ENCODE measurements at regions not wholly inside any gene's neighbourhood (a gene's known extent, or its start where the extent isn't known, plus 50 kb on each side); places are given as distances from the start of the nearest gene placed in this dataset.

- H3K4me1 ChIP-seq (ENCODE audit: control insufficient read depth in 1 of 2, insufficient read depth in 2 of 2, low read length in 2 of 2): peaks cover 0 to 20% of the 10 kb centered on the region in 2 experiments; a peak in 2 of 4 replicates
- RAD21 ChIA-PET (ENCODE audit: low non-redundant PET in 1 of 2, low total read pairs in 2 of 2, uncharacterized antibody in 2 of 2, unreplicated experiment in 2 of 2): no interaction called here
- H3K27ac ChIP-seq (ENCODE audit: low read depth, low read length): no peak overlapping the region
- no peaks in the 10 kb centered on the region for H4K20me1 ChIP-seq (ENCODE audit: insufficient read depth)
- no peaks in the 10 kb centered on the region for H3K36me3 ChIP-seq (ENCODE audit: control insufficient read depth in 1 of 2, insufficient read depth in 2 of 2, low read length in 2 of 2)
- DNase-seq (ENCODE audit: low read depth, low spot score) (no peak), ATAC-seq (no peak)
- POLR2A ChIA-PET: no interaction called here
- no TSS peak for BruUV-seq (replicated peaks)
- no peak overlapping the region for H3K4me2 ChIP-seq (ENCODE audit: low read length)
- H3K4me3 ChIP-seq (replicated peaks in 1 of 2; ENCODE audit: low read depth in 1 of 2, low read length in 2 of 2): no peak overlapping the region
- TF ChIP-seq EZH2phosphoT487 (IDR thresholded peaks at IDR 0.05; ENCODE audit: borderline replicate concordance) (no peak), ATF3 (IDR thresholded peaks at IDR 0.05) (no peak), REST (IDR thresholded peaks at IDR 0.05; ENCODE audit: low read depth) (no peak), JUND (IDR thresholded peaks at IDR 0.05) (no peak), POLR2AphosphoS5 (IDR thresholded peaks at IDR 0.05; ENCODE audit: low read depth, low read length) (no peak), RAD21 (IDR thresholded peaks at IDR 0.05; ENCODE audit: low read depth) (no peak)
- intact Hi-C loops (cut with micrococcal nuclease): no loop called here
- H2AFZ ChIP-seq (ENCODE audit: low read depth, low read length, poor library complexity, severe bottlenecking): no peak overlapping the region
- H3K27me3 ChIP-seq (ENCODE audit: insufficient read depth, low read length): no peaks in the 10 kb centered on the region
- no peaks in the 10 kb centered on the region for H3K79me2 ChIP-seq (ENCODE audit: insufficient read depth, low read length)
- no peaks in the 10 kb centered on the region for H3K9me3 ChIP-seq (ENCODE audit: control insufficient read depth in 1 of 2, insufficient read depth in 1 of 2, low read depth in 1 of 2, low read length in 2 of 2)
- no peaks in the 10 kb centered on the region for H3K9me2 ChIP-seq (ENCODE audit: insufficient read depth)
- H3K9ac ChIP-seq (ENCODE audit: low read length): no peak overlapping the region
- CTCF ChIA-PET: no interaction called here
These were observed 231.2 kb upstream of the LYPLAL1 start for GRCh38 chr1:218942431-218942830.

- Histone ChIP-seq H2AFZ (ENCODE audit: low read depth, low read length, poor library complexity, severe bottlenecking) (no peak overlapping the region), H3K9me2 (ENCODE audit: insufficient read depth) (no peaks in the 10 kb centered on the region), H3K27me3 (ENCODE audit: insufficient read depth, low read length) (no peaks in the 10 kb centered on the region), H3K9me3 (ENCODE audit: control insufficient read depth in 1 of 2, insufficient read depth in 1 of 2, low read depth in 1 of 2, low read length in 2 of 2) (no peaks in the 10 kb centered on the region), H3K27ac (ENCODE audit: low read depth, low read length) (no peak overlapping the region), H3K4me1 (ENCODE audit: control insufficient read depth in 1 of 2, insufficient read depth in 2 of 2, low read length in 2 of 2) (peaks cover 0 to 20% of the 10 kb centered on the region in 2 experiments; a peak in 2 of 4 replicates), H3K79me2 (ENCODE audit: insufficient read depth, low read length) (no peaks in the 10 kb centered on the region), H3K9ac (ENCODE audit: low read length) (no peak overlapping the region), H3K4me2 (ENCODE audit: low read length) (no peak overlapping the region), H3K36me3 (ENCODE audit: control insufficient read depth in 1 of 2, insufficient read depth in 2 of 2, low read length in 2 of 2) (no peaks in the 10 kb centered on the region), H4K20me1 (ENCODE audit: insufficient read depth) (no peaks in the 10 kb centered on the region), H3K4me3 (replicated peaks in 1 of 2; ENCODE audit: low read depth in 1 of 2, low read length in 2 of 2) (no peak overlapping the region)
- RAD21 ChIA-PET (ENCODE audit: low non-redundant PET in 1 of 2, low total read pairs in 2 of 2, uncharacterized antibody in 2 of 2, unreplicated experiment in 2 of 2): no interaction called here
- POLR2A ChIA-PET: no interaction called here
- intact Hi-C loops (cut with micrococcal nuclease): no loop called here
- CTCF ChIA-PET: no interaction called here
- TF ChIP-seq CTCF (IDR thresholded peaks at IDR 0.05 in 2 of 3, conservative IDR thresholded peaks at IDR 0.05 in 1 of 3; ENCODE audit: borderline replicate concordance in 1 of 3, insufficient read depth in 1 of 3, low read depth in 2 of 3, low read length in 2 of 3) (no peak), TCF7L2 (IDR thresholded peaks at IDR 0.05; ENCODE audit: borderline replicate concordance, extremely low read depth, insufficient read depth, insufficient read length) (no peak), MAX (IDR thresholded peaks at IDR 0.05) (no peak), ZFX (IDR thresholded peaks at IDR 0.05) (no peak), ZBTB33 (IDR thresholded peaks at IDR 0.05; ENCODE audit: extremely low read depth, insufficient replicate concordance, low read length) (no peak)
- no TSS peak for BruUV-seq (replicated peaks)
- no peak for DNase-seq (ENCODE audit: low read depth, low spot score)
- no peak for ATAC-seq
These were observed 230.3 kb upstream of the LYPLAL1 start for GRCh38 chr1:218943371-218943770.
